ENCODE measurements at regions not wholly inside any gene's neighbourhood (a gene's known extent, or its start where the extent isn't known, plus 50 kb on each side); places are given as distances from the start of the nearest gene placed in this dataset.

DNA sequence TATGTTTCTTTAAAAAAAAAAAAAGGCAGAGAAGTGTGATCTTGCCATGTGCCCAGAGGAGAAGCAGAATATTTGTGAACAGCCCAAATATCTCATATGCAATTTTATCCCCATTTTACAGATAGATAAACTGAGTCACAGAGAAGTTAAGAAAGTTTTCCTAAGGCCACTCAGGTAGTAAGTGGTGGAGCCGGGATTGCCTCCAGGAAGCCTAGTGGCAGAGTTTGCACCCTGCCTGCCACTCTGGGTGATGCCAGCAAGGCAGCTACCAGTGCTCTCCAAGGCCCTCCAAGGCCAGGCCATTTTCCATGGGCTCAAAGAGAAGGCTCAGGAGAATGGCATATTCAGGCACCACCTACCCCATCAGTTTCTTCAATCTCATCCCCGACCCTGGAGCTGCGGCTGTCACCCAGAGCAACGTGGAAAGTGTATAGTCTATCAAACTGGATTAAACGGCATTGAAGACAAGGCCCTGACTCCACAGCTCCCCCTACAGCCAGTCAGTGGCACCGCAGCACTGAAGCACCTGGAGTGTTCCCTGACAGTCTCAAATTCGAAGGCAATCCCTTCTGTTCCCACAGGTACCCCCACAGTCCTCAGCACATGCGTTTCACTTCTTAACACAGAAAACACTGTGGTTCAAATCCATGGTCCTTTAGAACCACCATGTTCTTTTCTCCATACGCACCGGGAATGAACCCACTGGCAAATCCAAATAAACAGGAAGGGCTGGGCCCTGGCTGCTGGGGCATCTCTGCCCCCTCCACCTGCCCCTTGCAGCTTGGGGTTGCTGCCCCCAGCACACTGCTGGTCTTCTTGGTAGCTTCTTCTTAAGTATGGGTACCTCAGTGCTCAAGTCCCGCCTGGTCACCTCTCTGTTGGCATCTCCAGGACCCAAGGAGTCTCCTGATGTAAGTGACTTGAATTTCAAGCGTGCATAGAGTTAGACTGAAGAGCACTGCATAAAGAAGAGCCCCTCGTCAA, 175.3 kb downstream of the INHBB start:
- H3K27ac ChIP-seq (ENCODE audit: insufficient read length, low read depth, low read length), result no peak overlapping the region
- peak; percentile 69 for DNase-seq
- TF ChIP-seq, protein P1, sequence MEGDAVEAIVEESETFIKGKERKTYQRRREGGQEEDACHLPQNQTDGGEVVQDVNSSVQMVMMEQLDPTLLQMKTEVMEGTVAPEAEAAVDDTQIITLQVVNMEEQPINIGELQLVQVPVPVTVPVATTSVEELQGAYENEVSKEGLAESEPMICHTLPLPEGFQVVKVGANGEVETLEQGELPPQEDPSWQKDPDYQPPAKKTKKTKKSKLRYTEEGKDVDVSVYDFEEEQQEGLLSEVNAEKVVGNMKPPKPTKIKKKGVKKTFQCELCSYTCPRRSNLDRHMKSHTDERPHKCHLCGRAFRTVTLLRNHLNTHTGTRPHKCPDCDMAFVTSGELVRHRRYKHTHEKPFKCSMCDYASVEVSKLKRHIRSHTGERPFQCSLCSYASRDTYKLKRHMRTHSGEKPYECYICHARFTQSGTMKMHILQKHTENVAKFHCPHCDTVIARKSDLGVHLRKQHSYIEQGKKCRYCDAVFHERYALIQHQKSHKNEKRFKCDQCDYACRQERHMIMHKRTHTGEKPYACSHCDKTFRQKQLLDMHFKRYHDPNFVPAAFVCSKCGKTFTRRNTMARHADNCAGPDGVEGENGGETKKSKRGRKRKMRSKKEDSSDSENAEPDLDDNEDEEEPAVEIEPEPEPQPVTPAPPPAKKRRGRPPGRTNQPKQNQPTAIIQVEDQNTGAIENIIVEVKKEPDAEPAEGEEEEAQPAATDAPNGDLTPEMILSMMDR (conservative IDR thresholded peaks at IDR 0.05), result peak; percentile 95
- H4K8ac ChIP-seq (replicated peaks; ENCODE audit: insufficient read length, low read depth, low read length), result no peak overlapping the region
- H2AFZ ChIP-seq (ENCODE audit: low read length), result no peak overlapping the region
- no peak overlapping the region for H3K4me2 ChIP-seq (ENCODE audit: insufficient read depth, insufficient read length, low read length)
- H3K4me3 Mint-ChIP-seq, result no peak overlapping the region
- H2AK5ac ChIP-seq (ENCODE audit: insufficient read length, low read length), result no peak overlapping the region
- no peak overlapping the region for H3T11ph ChIP-seq (ENCODE audit: low read length)
- H3K18ac ChIP-seq (ENCODE audit: insufficient read length, low read depth, low read length), result no peak overlapping the region
- no peak overlapping the region for H4K91ac ChIP-seq (ENCODE audit: insufficient read length, low read depth, low read length)
- no peak overlapping the region for H3K14ac ChIP-seq (ENCODE audit: insufficient read depth, low read length)
- H3K36me3 Mint-ChIP-seq (ENCODE audit: insufficient read depth in 1 of 3, low read depth in 3 of 3), result no peaks in the 10 kb centered on the region
- no peaks in the 10 kb centered on the region for H3K23me2 ChIP-seq (ENCODE audit: insufficient read length, low read depth, low read length, poor library complexity, severe bottlenecking)
- no peaks in the 10 kb centered on the region; the same call in 1 of the 2 replicates for H3K4me1 ChIP-seq (ENCODE audit: insufficient read depth, low read length)
- no peak overlapping the region for H4K5ac ChIP-seq (ENCODE audit: insufficient read length, low read depth, low read length)
- no peak overlapping the region for H2BK15ac ChIP-seq (ENCODE audit: low read depth, low read length)
- no peak overlapping the region for H3K9ac ChIP-seq (ENCODE audit: extremely low read depth, insufficient read length, low read length)
- H2BK5ac ChIP-seq (ENCODE audit: insufficient read length, low read length), result no peak overlapping the region
- H3K27ac Mint-ChIP-seq, result no peak overlapping the region
- H3K27me3 ChIP-seq (ENCODE audit: insufficient read depth, low read length), result no peaks in the 10 kb centered on the region
- H3K79me1 ChIP-seq (ENCODE audit: insufficient read depth, low read depth, low read length, poor library complexity, severe bottlenecking), result no peaks in the 10 kb centered on the region
- H3K4me1 Mint-ChIP-seq, result peaks cover 9 to 24% of the 10 kb centered on the region in 2 experiments
- H3K79me2 ChIP-seq (ENCODE audit: insufficient read depth, low read length), result no peaks in the 10 kb centered on the region
- H3K27me3 Mint-ChIP-seq (ENCODE audit: low read depth), result peaks cover 95% of the 10 kb centered on the region
- H2BK20ac ChIP-seq (ENCODE audit: low read depth, low read length, poor library complexity, severe bottlenecking), result no peak overlapping the region
- no peak overlapping the region for H2BK12ac ChIP-seq (ENCODE audit: insufficient read length, low read depth, low read length)
- peaks cover 0 to 8% of the 10 kb centered on the region in 2 experiments; a peak in 2 of 5 replicates for H3K9me3 Mint-ChIP-seq
- no peak overlapping the region for H2BK120ac ChIP-seq (ENCODE audit: low read depth, low read length, poor library complexity, severe bottlenecking)
- H3K4ac ChIP-seq (ENCODE audit: low read depth, low read length), result no peak overlapping the region
- no peak overlapping the region for H3K23ac ChIP-seq (ENCODE audit: insufficient read length, low read depth, low read length)
- H3K56ac ChIP-seq (ENCODE audit: insufficient read length, low read depth, low read length), result no peak overlapping the region
- H4K20me1 ChIP-seq (ENCODE audit: control insufficient read depth, insufficient read depth, insufficient read length), result no peaks in the 10 kb centered on the region
- WGBS (ENCODE audit: extremely low coverage, insufficient read length, low lambda C conversion rate), result no CpG with 5 or more reads among the region's 13 CpGs
- no peaks in the 10 kb centered on the region for H3K9me3 ChIP-seq (ENCODE audit: control insufficient read depth, low read depth, low read length)

All from H9 (cell line).